WTC11 (cell line): ENCODE measurements at regions not wholly inside any gene's neighbourhood (a gene's known extent, or its start where the extent isn't known, plus 50 kb on each side); places are given as distances from the start of the nearest gene placed in this dataset.

ENCODE experiments used
- ATF3 ChIP-seq: sonication (generic); formaldehyde crosslinking; conservative IDR thresholded peaks from 2 replicates; pipeline ENCODE4 v1.8.1; 2022; ENCODE audit warnings: mild to moderate bottlenecking, missing genetic modification reagents
- E2F4 ChIP-seq: sonication (generic); formaldehyde crosslinking; IDR thresholded peaks from 2 replicates; pipeline ENCODE4 v1.8.1; 2022; ENCODE audit warnings: low read depth, mild to moderate bottlenecking, moderate library complexity, missing genetic modification reagents, borderline replicate concordance
- OVOL2 ChIP-seq: fragments of 250-450 bp; sonication (Bioruptor Pico); IDR thresholded peaks from 2 replicates; pipeline ENCODE4 v1.9.0; 2021; ENCODE audit warnings: mild to moderate bottlenecking, borderline replicate concordance
- TCF7 ChIP-seq: sonication (generic); formaldehyde crosslinking; IDR thresholded peaks from 2 replicates; pipeline ENCODE4 v1.8.0; 2022; ENCODE audit warnings: mild to moderate bottlenecking, low read depth, missing genetic modification reagents, moderate library complexity
- ZNF512 ChIP-seq: sonication (generic); formaldehyde crosslinking; IDR thresholded peaks from 2 replicates; pipeline ENCODE4 v1.8.1; 2022; ENCODE audit warnings: missing genetic modification reagents, borderline replicate concordance
- ZNF532 ChIP-seq: fragments of 250-450 bp; sonication (Bioruptor Pico); IDR thresholded peaks from 2 replicates; pipeline ENCODE4 v1.9.0; 2021; ENCODE audit warnings: mild to moderate bottlenecking, borderline replicate concordance
- TF ChIP-seq, protein P1 (sequence below): fragments of 200-600 bp; IDR thresholded peaks from 2 replicates; pipeline ENCODE4 v1.8.0; 2022; ENCODE audit warnings: antibody characterized with exemption

- TF ChIP-seq ZNF512 (CRISPR knock-in tag) (no peak), OVOL2 (CRISPR knock-in tag) (no peak), ZNF532 (no peak), TCF7 (CRISPR knock-in tag) (no peak), E2F4 (CRISPR knock-in tag) (no peak), ATF3 (CRISPR knock-in tag) (no peak)
- TF ChIP-seq, protein P1, sequence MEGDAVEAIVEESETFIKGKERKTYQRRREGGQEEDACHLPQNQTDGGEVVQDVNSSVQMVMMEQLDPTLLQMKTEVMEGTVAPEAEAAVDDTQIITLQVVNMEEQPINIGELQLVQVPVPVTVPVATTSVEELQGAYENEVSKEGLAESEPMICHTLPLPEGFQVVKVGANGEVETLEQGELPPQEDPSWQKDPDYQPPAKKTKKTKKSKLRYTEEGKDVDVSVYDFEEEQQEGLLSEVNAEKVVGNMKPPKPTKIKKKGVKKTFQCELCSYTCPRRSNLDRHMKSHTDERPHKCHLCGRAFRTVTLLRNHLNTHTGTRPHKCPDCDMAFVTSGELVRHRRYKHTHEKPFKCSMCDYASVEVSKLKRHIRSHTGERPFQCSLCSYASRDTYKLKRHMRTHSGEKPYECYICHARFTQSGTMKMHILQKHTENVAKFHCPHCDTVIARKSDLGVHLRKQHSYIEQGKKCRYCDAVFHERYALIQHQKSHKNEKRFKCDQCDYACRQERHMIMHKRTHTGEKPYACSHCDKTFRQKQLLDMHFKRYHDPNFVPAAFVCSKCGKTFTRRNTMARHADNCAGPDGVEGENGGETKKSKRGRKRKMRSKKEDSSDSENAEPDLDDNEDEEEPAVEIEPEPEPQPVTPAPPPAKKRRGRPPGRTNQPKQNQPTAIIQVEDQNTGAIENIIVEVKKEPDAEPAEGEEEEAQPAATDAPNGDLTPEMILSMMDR, result no peak
Observed at GRCh38 chr10:31268444-31269303, 50.3 kb upstream of the ZEB1 start (continued).
